SK-N-SH (cell line): ENCODE measurements at regions not wholly inside any gene's neighbourhood (a gene's known extent, or its start where the extent isn't known, plus 50 kb on each side); places are given as distances from the start of the nearest gene placed in this dataset.

Experiments used
- CTCF ChIA-PET: fragments of 300-600, 350-600 bp; formaldehyde crosslinking; extraction: SDS; loops from one replicate; lab custom pipeline; 2021; lab: Yijun Ruan, JAX
- POLR2A ChIA-PET: fragments of 350-600 bp; sonication (Branson Sonifier 250); formaldehyde crosslinking; extraction: SDS; loops from one replicate; lab custom pipeline; 2020; ENCODE audit warnings: antibody characterized with exemption, inconsistent platforms; lab: Yijun Ruan, JAX
- DNase-seq: peaks from one replicate; pipeline ENCODE4 v3.0.0; 2012
- H2AFZ ChIP-seq: fragments of 200-600 bp; sonication (generic); 2 replicates; pipeline ENCODE4 v1.8.1; 2016; ENCODE audit warnings: antibody characterized with exemption, mild to moderate bottlenecking, low read depth
- H3F3A ChIP-seq: fragments of 200-600 bp; sonication (generic); replicated peaks from 2 replicates; pipeline ENCODE3; 2016; ENCODE audit warnings: antibody characterized with exemption, mild to moderate bottlenecking; ENCODE audit not compliant: insufficient read depth
- H3K27ac ChIP-seq, 2 experiments: fragments of 200-500 bp in 1 of 2; fragments of 200-600 bp in 1 of 2; sonication (Bioruptor generic) in 1 of 2; sonication (generic), shearing (Covaris generic) in 1 of 2; 2 replicates each; pipeline versions ENCODE4 v1.5.1 to v1.6.1; 2014 to 2016; ENCODE audit warnings: low read depth in 2 of 2, inconsistent platforms in 1 of 2, low read length in 1 of 2, mild to moderate bottlenecking in 1 of 2, mixed read lengths in 1 of 2
- H3K27me3 ChIP-seq: fragments of 200-600 bp; sonication (generic), shearing (Covaris generic); 2 replicates; pipeline ENCODE4 v1.6.1; 2016; ENCODE audit warnings: mixed run types; ENCODE audit not compliant: insufficient read depth
- H3K36me3 ChIP-seq, 2 experiments: fragments of 200-500 bp in 1 of 2; fragments of 200-600 bp in 1 of 2; sonication (Bioruptor generic) in 1 of 2; sonication (generic) in 1 of 2; replicated peaks in 1 of 2; 2 replicates each; pipeline versions ENCODE3 to v1.5.1; 2014 to 2016; ENCODE audit warnings: low read length in 1 of 2, mild to moderate bottlenecking in 1 of 2; ENCODE audit not compliant: insufficient read depth in 2 of 2, control insufficient read depth in 1 of 2
- H3K4me1 ChIP-seq, 2 experiments: fragments of 200-500 bp in 1 of 2; fragments of 200-600 bp in 1 of 2; sonication (Bioruptor generic) in 1 of 2; sonication (generic), shearing (Covaris generic) in 1 of 2; 2 replicates each; pipeline versions ENCODE4 v1.5.1 to v1.6.1; 2014 to 2016; ENCODE audit warnings: low read depth in 1 of 2, low read length in 1 of 2, mixed run types in 1 of 2; ENCODE audit not compliant: insufficient read depth in 2 of 2, control insufficient read depth in 1 of 2
- H3K4me2 ChIP-seq: fragments of 200-600 bp; sonication (generic), shearing (Covaris generic); 2 replicates; pipeline ENCODE4 v1.6.1; 2017; ENCODE audit warnings: mixed run types
- H3K4me3 ChIP-seq, 2 experiments: fragments of 200-500 bp in 1 of 2; fragments of 200-600 bp in 1 of 2; sonication (Bioruptor generic) in 1 of 2; sonication (generic), shearing (Covaris generic) in 1 of 2; 2 replicates each; pipeline versions ENCODE4 v1.5.1 to v1.8.1; 2014 to 2016; ENCODE audit warnings: low read depth in 2 of 2, inconsistent platforms in 1 of 2, low read length in 1 of 2, mild to moderate bottlenecking in 1 of 2, mixed read lengths in 1 of 2, moderate library complexity in 1 of 2
- H3K79me2 ChIP-seq: fragments of 200-600 bp; sonication (generic); 2 replicates; pipeline ENCODE4 v1.8.1; 2017; ENCODE audit warnings: mild to moderate bottlenecking; ENCODE audit not compliant: insufficient read depth
- H3K9ac ChIP-seq: fragments of 200-600 bp; sonication (generic); 2 replicates; pipeline ENCODE4 v1.6.1; 2017; ENCODE audit warnings: mixed run types
- H3K9me2 ChIP-seq: fragments of 200-600 bp; sonication (generic); 2 replicates; pipeline ENCODE4 v1.6.1; 2017; ENCODE audit warnings: mixed run types
- H3K9me3 ChIP-seq: fragments of 200-600 bp; sonication (generic); 2 replicates; pipeline ENCODE4 v1.6.1; 2017; ENCODE audit warnings: mixed run types, mild to moderate bottlenecking, moderate library complexity
- H4K20me1 ChIP-seq: fragments of 200-600 bp; sonication (generic); 2 replicates; pipeline ENCODE4 v1.6.1; 2017; ENCODE audit warnings: mild to moderate bottlenecking, mixed run types; ENCODE audit not compliant: insufficient read depth
- CHD2 ChIP-seq: fragments of 150-350 bp; IDR thresholded peaks from 2 replicates; pipeline ENCODE4 v1.6.1; 2018; ENCODE audit warnings: low read length; ENCODE audit not compliant: partially characterized antibody
- EZH2phosphoT487 ChIP-seq: fragments of 200-600 bp; sonication (generic); IDR thresholded peaks from 2 replicates; pipeline ENCODE4 v1.6.1; 2017; ENCODE audit warnings: low read depth, mixed run types, mild to moderate bottlenecking, antibody characterized with exemption, moderate library complexity, borderline replicate concordance
- FOSL2 ChIP-seq: IDR thresholded peaks from 2 replicates; pipeline ENCODE4 v1.4.0; 2012; ENCODE audit warnings: low read depth, mild to moderate bottlenecking, moderate library complexity, borderline replicate concordance
- FOXM1 ChIP-seq: IDR thresholded peaks from 2 replicates; pipeline ENCODE4 v1.4.0; 2012; ENCODE audit warnings: low read depth, mild to moderate bottlenecking
- GATA2 ChIP-seq: sonication (generic); formaldehyde crosslinking; IDR thresholded peaks from 2 replicates; pipeline ENCODE4 v1.5.0; 2020; ENCODE audit warnings: mild to moderate bottlenecking, missing genetic modification reagents
- JUND ChIP-seq: IDR thresholded peaks from 2 replicates; pipeline ENCODE4 v1.4.0; 2012
- NFIC ChIP-seq: IDR thresholded peaks from 2 replicates; pipeline ENCODE4 v1.4.0; 2012; ENCODE audit warnings: borderline replicate concordance
- NRF1 ChIP-seq: IDR thresholded peaks from 2 replicates; pipeline ENCODE4 v1.6.1; 2012; ENCODE audit warnings: low read depth, mild to moderate bottlenecking, low read length
- POLR2AphosphoS5 ChIP-seq: IDR thresholded peaks from 2 replicates; pipeline ENCODE4 v1.6.1; 2012; ENCODE audit warnings: low read depth, low read length
- RCOR1 ChIP-seq: fragments of 150-350 bp; IDR thresholded peaks from 2 replicates; pipeline ENCODE4 v1.6.1; 2017; ENCODE audit warnings: antibody characterized with exemption, low read length
- RFX5 ChIP-seq: IDR thresholded peaks from 2 replicates; pipeline ENCODE4 v1.6.1; 2012; ENCODE audit warnings: mild to moderate bottlenecking, improper control_type of control experiment, low read length
- RXRA ChIP-seq: IDR thresholded peaks from 2 replicates; pipeline ENCODE4 v1.4.0; 2012; ENCODE audit warnings: low read depth, mild to moderate bottlenecking, borderline replicate concordance
- SIN3A ChIP-seq: IDR thresholded peaks from 2 replicates; pipeline ENCODE4 v1.6.1; 2012; ENCODE audit warnings: low read depth, mild to moderate bottlenecking, low read length, moderate library complexity, borderline replicate concordance
- TAF1 ChIP-seq: IDR thresholded peaks from 2 replicates; pipeline ENCODE4 v1.6.1; 2012; ENCODE audit warnings: low read depth, mild to moderate bottlenecking, low read length, moderate library complexity, borderline replicate concordance
- TEAD4 ChIP-seq: IDR thresholded peaks from 2 replicates; pipeline ENCODE4 v1.4.0; 2012; ENCODE audit warnings: mild to moderate bottlenecking, borderline replicate concordance; ENCODE audit not compliant: insufficient read depth
- WGBS: methylation state at CpG from one replicate; pipeline ENCODE4 v1.1.6; 2017; ENCODE audit warnings: low lambda C conversion rate; 5-methylcytosine and 5-hydroxymethylcytosine counted together
- TF ChIP-seq, protein P1 (sequence below): fragments of 200-600 bp; sonication (generic); IDR thresholded peaks from 2 replicates; pipeline ENCODE4 v1.6.1; 2017; ENCODE audit warnings: antibody characterized with exemption, mild to moderate bottlenecking, moderate library complexity
- TF ChIP-seq, protein P2 (sequence below): IDR thresholded peaks from 2 replicates; pipeline ENCODE4 v1.4.0; 2012; ENCODE audit warnings: low read depth, borderline replicate concordance
- TF ChIP-seq, protein P3 (sequence below): IDR thresholded peaks from 2 replicates; pipeline ENCODE4 v1.6.1; 2012; ENCODE audit warnings: mild to moderate bottlenecking, low read depth, low read length, moderate library complexity

DNA sequence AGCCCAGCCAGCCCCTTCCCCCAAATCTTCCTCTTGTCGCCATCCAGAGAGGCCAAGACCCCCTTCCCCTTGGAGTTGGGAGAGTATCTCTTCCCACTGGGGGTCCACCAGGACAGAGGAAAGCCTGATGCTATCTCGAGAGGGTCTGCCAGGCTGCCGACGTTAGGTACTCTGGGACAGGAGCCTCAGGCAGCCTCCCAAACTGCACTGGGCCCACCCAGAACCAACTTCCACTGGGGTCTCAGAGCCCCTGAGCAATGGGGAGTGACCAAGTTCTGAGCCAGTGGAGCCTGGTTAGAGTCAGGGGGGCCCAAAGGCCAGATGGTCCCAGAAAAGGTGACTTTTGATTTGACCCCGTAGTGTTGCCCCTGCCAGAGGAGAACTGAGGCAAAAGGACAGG, 189.1 kb downstream of the INHBB start:
- ChIA-PET POLR2A (no interaction called here), CTCF (no interaction called here)
- no peak for DNase-seq
- Histone ChIP-seq H3K36me3 (no peaks in the 10 kb centered on the region), H3K4me2 (no peak overlapping the region), H3F3A (no peaks in the 10 kb centered on the region), H3K9me3 (no peaks in the 10 kb centered on the region), H3K79me2 (no peaks in the 10 kb centered on the region), H3K9me2 (no peaks in the 10 kb centered on the region), H3K9ac (no peak overlapping the region), H3K4me3 (no peak overlapping the region), H2AFZ (no peak overlapping the region), H3K27me3 (peaks cover 15% of the 10 kb centered on the region; the same call in 1 of the 2 replicates), H4K20me1 (no peaks in the 10 kb centered on the region), H3K27ac (no peak overlapping the region), H3K4me1 (peaks cover 0 to 4% of the 10 kb centered on the region in 2 experiments; a peak in 1 of 4 replicates)
- WGBS: 0% methylated on average over 1 of the region's 5 CpGs
- TF ChIP-seq, protein P1, sequence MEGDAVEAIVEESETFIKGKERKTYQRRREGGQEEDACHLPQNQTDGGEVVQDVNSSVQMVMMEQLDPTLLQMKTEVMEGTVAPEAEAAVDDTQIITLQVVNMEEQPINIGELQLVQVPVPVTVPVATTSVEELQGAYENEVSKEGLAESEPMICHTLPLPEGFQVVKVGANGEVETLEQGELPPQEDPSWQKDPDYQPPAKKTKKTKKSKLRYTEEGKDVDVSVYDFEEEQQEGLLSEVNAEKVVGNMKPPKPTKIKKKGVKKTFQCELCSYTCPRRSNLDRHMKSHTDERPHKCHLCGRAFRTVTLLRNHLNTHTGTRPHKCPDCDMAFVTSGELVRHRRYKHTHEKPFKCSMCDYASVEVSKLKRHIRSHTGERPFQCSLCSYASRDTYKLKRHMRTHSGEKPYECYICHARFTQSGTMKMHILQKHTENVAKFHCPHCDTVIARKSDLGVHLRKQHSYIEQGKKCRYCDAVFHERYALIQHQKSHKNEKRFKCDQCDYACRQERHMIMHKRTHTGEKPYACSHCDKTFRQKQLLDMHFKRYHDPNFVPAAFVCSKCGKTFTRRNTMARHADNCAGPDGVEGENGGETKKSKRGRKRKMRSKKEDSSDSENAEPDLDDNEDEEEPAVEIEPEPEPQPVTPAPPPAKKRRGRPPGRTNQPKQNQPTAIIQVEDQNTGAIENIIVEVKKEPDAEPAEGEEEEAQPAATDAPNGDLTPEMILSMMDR: no peak
- no peak for TF ChIP-seq TAF1
- no peak for TF ChIP-seq JUND
- TF ChIP-seq RCOR1: no peak
- TF ChIP-seq NRF1: no peak

DNA sequence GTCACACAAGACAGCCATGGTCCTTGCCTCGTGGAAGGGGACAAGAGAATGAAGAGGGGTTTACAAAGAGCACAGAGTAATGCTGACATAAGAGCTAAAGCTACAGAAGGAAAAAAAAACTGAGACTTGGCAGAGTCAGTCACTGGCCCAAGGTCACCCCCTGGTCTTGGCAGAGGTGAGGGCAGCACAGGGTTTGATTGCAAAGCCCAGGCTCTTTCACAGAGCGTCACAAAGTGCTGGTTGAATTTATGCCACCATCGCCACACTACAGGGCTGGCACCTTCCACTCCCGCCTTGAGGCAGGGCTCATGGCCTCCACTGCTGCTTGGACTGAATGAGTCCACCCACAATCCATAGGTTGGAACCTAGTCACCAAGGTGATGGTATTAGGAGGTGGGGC, 190.2 kb downstream of the INHBB start:
- Histone ChIP-seq H3F3A (no peaks in the 10 kb centered on the region), H3K9me3 (no peaks in the 10 kb centered on the region), H3K79me2 (no peaks in the 10 kb centered on the region), H3K4me3 (no peak overlapping the region), H3K27ac (no peak overlapping the region), H3K9ac (no peak overlapping the region), H2AFZ (no peak overlapping the region), H3K9me2 (no peaks in the 10 kb centered on the region), H3K36me3 (no peaks in the 10 kb centered on the region)
- ChIA-PET CTCF (no interaction called here), POLR2A (no interaction called here)
- no peak for DNase-seq
- TF ChIP-seq RXRA (no peak), CHD2 (no peak), POLR2AphosphoS5 (no peak), EZH2phosphoT487 (no peak), SIN3A (no peak), FOXM1 (no peak), FOSL2 (no peak), GATA2 (CRISPR knock-in tag) (no peak), RFX5 (no peak), TEAD4 (no peak), NFIC (no peak)
- TF ChIP-seq, protein P1: no peak
- TF ChIP-seq, protein P2, sequence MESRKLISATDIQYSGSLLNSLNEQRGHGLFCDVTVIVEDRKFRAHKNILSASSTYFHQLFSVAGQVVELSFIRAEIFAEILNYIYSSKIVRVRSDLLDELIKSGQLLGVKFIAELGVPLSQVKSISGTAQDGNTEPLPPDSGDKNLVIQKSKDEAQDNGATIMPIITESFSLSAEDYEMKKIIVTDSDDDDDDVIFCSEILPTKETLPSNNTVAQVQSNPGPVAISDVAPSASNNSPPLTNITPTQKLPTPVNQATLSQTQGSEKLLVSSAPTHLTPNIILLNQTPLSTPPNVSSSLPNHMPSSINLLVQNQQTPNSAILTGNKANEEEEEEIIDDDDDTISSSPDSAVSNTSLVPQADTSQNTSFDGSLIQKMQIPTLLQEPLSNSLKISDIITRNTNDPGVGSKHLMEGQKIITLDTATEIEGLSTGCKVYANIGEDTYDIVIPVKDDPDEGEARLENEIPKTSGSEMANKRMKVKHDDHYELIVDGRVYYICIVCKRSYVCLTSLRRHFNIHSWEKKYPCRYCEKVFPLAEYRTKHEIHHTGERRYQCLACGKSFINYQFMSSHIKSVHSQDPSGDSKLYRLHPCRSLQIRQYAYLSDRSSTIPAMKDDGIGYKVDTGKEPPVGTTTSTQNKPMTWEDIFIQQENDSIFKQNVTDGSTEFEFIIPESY: no peak
- TF ChIP-seq, protein P3, sequence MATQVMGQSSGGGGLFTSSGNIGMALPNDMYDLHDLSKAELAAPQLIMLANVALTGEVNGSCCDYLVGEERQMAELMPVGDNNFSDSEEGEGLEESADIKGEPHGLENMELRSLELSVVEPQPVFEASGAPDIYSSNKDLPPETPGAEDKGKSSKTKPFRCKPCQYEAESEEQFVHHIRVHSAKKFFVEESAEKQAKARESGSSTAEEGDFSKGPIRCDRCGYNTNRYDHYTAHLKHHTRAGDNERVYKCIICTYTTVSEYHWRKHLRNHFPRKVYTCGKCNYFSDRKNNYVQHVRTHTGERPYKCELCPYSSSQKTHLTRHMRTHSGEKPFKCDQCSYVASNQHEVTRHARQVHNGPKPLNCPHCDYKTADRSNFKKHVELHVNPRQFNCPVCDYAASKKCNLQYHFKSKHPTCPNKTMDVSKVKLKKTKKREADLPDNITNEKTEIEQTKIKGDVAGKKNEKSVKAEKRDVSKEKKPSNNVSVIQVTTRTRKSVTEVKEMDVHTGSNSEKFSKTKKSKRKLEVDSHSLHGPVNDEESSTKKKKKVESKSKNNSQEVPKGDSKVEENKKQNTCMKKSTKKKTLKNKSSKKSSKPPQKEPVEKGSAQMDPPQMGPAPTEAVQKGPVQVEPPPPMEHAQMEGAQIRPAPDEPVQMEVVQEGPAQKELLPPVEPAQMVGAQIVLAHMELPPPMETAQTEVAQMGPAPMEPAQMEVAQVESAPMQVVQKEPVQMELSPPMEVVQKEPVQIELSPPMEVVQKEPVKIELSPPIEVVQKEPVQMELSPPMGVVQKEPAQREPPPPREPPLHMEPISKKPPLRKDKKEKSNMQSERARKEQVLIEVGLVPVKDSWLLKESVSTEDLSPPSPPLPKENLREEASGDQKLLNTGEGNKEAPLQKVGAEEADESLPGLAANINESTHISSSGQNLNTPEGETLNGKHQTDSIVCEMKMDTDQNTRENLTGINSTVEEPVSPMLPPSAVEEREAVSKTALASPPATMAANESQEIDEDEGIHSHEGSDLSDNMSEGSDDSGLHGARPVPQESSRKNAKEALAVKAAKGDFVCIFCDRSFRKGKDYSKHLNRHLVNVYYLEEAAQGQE: no peak
- TF ChIP-seq, all 33 proteins: peak for 0
- H3K4me2 ChIP-seq: no peak overlapping the region
- WGBS: 47% methylated on average over 4 of the region's 4 CpGs
- H4K20me1 ChIP-seq: no peaks in the 10 kb centered on the region
- 0 out of 2 replicates have a peak, but pooled peaks cover 15% of the 10 kb centered on the region for H3K27me3 ChIP-seq
- H3K4me1 ChIP-seq: peaks cover 0 to 14% of the 10 kb centered on the region in 2 experiments; a peak in 1 of 4 replicates
